Cardiac fibroblast (primary cell): ENCODE measurements at regions not wholly inside any gene's neighbourhood (a gene's known extent, or its start where the extent isn't known, plus 50 kb on each side); places are given as distances from the start of the nearest gene placed in this dataset.

Source experiments
- DNase-seq, 2 donors: peaks; one replicate each; pipeline versions ENCODE4 v3.0.0 to v3.0.0-alpha.2; 2010; ENCODE audit warnings: low read depth in 2 of 2
- H3K4me3 ChIP-seq, 2 donors: replicated peaks in 1 of 2; 1 replicate in 1 of 2; 2 replicates in 1 of 2; pipeline ENCODE4 v1.5.1; 2011; ENCODE audit warnings: low read depth in 2 of 2, low read length in 2 of 2, mild to moderate bottlenecking in 2 of 2, moderate library complexity in 1 of 2
- CTCF ChIP-seq: IDR thresholded peaks from one replicate; pipeline ENCODE4 v1.5.1; 2011; ENCODE audit warnings: low read depth, mild to moderate bottlenecking, low read length, inconsistent platforms

DNA sequence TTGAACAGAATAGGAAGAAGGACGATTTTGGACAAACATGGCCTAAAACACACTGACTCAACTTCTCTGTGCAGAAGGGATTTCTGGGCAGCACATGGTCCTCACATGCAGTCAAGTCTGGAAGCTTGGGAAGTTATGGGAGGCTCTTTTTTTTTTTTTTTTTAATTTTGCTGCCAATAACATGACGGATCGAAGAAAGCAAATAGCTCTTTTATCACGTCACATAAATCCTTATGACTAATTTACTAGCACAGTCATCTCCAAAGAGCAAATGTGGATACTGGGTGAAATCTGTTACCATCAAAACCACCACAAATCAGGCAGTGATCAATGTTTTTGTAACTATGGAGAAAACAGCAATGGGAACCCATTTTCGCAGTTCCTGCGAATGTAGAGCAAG lies 193.3 kb upstream of the FAM9B start:
- no peak overlapping the region for H3K4me3 ChIP-seq
- DNase-seq, result no peak
- no peak for TF ChIP-seq CTCF

- DNase-seq, result peak; percentile 0 to 53
- TF ChIP-seq CTCF, result no peak
Observed at GRCh38 chrX:9231491-9231890, 197.6 kb upstream of the FAM9B start.

DNA sequence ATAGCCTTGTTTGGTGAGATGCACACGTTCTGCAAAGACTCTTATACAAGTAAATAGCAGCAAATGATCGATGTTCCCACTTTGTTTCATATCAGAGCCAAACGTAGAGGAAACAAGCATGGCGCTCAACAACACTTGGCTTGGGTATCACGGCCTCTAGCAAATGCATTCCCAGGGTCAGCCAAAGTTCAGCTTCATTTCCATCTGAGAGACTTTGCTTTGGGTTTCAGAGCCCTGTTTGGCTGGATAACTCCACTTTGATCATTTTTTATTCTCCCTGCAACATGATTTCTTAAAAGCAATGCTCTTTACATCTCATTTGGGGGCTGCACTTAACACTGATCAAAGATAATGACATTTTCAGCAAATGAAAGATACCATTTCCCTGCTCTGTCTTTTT lies 199.2 kb upstream of the FAM9B start:
- H3K4me3 ChIP-seq, result no peak overlapping the region
- peak in 1 of 2 donors; percentile 0 for DNase-seq
- TF ChIP-seq CTCF, result no peak

More at GRCh38 chrX:9231491-9231890, 197.6 kb upstream of the FAM9B start:
- no peak overlapping the region for H3K4me3 ChIP-seq

DNA sequence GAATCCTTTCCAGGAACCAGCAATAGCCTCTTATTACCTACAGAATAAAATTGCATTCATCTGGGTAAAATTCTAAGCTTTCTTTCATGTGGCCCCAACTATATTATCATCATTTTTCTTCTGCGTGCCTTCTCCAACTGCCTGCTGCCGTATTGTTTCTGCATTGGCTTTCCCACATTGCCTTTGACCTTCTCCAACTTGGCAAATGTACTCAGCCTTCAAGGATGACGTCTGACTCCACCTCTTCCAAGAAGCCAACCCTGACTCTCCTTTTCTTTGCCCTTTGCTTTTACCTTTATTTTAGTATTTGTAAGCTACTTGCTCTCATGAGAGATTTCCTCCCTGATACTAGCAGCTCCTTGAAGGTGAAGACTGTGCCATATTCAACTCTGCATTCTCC lies 200.4 kb upstream of the FAM9B start:
- TF ChIP-seq CTCF, result no peak
- DNase-seq, result no peak
- H3K4me3 ChIP-seq, result no peak overlapping the region

DNA sequence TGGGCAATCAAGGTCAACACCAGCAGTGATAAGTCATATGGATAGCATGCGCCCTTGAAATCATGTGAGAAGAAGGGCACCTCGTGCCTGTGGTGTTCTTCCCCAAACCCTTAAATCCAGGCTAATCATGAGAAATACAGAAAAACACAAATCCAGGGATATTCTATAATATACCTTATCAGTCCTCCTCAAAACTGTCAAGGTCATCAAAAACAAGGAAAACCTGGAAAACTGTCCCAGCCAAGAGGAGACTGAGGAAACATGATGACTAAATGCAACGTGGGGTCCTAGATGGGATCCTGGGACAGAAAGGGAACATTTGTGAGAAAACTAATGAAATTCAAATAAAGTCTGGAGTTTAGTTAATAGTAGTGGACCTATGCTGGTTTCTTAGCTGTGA lies 201.8 kb upstream of the FAM9B start:
- no peak for DNase-seq

DNA sequence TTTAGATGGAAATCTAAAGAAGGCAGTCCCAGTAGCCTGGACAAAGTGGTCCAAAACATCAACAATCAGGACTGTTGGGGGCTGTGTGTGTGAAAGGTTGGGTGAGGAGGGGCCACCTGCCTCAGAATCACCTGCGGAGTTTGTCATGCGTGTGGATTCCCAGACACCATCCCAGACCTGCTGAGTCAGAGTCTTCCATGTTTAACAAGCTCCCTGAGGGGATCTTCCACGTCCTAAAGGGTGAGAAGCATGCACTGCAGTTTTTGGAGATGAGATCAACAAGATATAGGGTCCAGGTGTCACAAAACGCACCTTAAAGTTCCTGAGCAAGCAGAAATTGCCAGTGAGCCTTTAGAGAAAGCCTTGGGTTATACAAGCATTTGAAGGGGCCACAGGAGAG lies 207.0 kb upstream of the FAM9B start:
- TF ChIP-seq CTCF, result no peak
- DNase-seq, result no peak

More for the DNA sequence above, 201.8 kb upstream of the FAM9B start:
- no peak for TF ChIP-seq CTCF
- no peak overlapping the region for H3K4me3 ChIP-seq

DNA sequence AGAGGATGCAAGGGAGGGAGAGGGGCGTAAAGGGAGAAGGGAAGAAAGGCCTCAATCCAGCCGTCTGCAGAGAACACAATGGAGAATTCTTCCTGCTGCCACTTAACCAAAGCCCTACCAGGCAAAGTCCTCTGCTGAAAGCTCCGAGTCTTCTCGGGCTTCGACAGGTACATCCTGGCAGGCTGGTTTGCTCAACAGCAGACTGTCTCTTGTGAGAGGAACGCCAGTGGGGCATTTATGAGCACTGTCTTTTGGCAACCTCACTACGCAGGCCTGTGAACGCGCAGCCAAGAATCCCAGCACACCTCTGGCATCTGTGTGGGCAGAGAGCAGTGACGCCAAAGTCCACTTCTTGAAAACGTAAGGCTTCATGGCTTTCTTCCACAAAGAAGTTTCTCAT lies 207.5 kb upstream of the FAM9B start:
- H3K4me3 ChIP-seq, result no peak overlapping the region
- no peak for DNase-seq
- TF ChIP-seq CTCF, result no peak

More for the DNA sequence above, 207.0 kb upstream of the FAM9B start:
- no peak overlapping the region for H3K4me3 ChIP-seq
